Uterus (tissue), 3 donors: ENCODE measurements at regions not wholly inside any gene's neighbourhood (a gene's known extent, or its start where the extent isn't known, plus 50 kb on each side); places are given as distances from the start of the nearest gene placed in this dataset.

Experiments
- DNase-seq, 2 donors: peaks; one replicate each; pipeline ENCODE4 v3.0.0-alpha.2; 2019 to 2020
- H3K27ac ChIP-seq, 2 donors: fragments of 200-600 bp; sonication (generic); 1 replicate in 1 of 2; 2 replicates in 1 of 2; pipeline ENCODE4 v1.5.1; 2016 to 2018
- H3K27me3 ChIP-seq, 2 donors: fragments of 200-600 bp; sonication (generic); one replicate each; pipeline ENCODE4 v1.5.1; 2018 to 2019; ENCODE audit warnings: control low read depth in 1 of 2
- H3K36me3 ChIP-seq, 2 donors: fragments of 200-600 bp; sonication (generic); one replicate each; pipeline ENCODE4 v1.5.1; 2019; ENCODE audit warnings: control low read depth in 1 of 2
- H3K4me1 ChIP-seq, 2 donors: fragments of 200-600 bp; sonication (generic); one replicate each; pipeline ENCODE4 v1.5.1; 2018 to 2019; ENCODE audit warnings: control low read depth in 1 of 2
- H3K4me3 ChIP-seq, 2 donors: fragments of 200-600 bp; sonication (generic); 1 replicate in 1 of 2; 2 replicates in 1 of 2; pipeline ENCODE4 v1.5.1; 2018 to 2019; ENCODE audit warnings: mild to moderate bottlenecking in 1 of 2
- H3K9me3 ChIP-seq, 2 donors: fragments of 200-600 bp; sonication (generic); one replicate each; pipeline ENCODE4 v1.5.1; 2019; ENCODE audit warnings: control low read depth in 1 of 2
- CTCF ChIP-seq, 4 experiments: fragments of 200-600 bp in 2 of 4; fragments of 450-650 bp in 2 of 4; sonication (generic) in 2 of 4; IDR thresholded peaks; one replicate each; pipeline ENCODE4 v1.5.1; 2016 to 2019; ENCODE audit warnings: antibody characterized with exemption in 4 of 4, mild to moderate bottlenecking in 2 of 4, moderate library complexity in 1 of 4
- POLR2A ChIP-seq, 2 donors: fragments of 450-650 bp; IDR thresholded peaks; one replicate each; pipeline ENCODE4 v1.6.1; 2016; ENCODE audit warnings: antibody characterized with exemption in 2 of 2, mild to moderate bottlenecking in 1 of 2, moderate library complexity in 1 of 2
- intact Hi-C: fragments of 100-400 bp; cut with DNase I; formaldehyde crosslinking; loops from one replicate; pipeline ENCODE4 v1.15.1; 2023; ENCODE audit warnings: low total_unique reads
- donor health status: DM: yes; HTN: yes; CAD: no.

GRCh38 chr10:3964516-3964915, 179.5 kb upstream of the KLF6 start:
- intact Hi-C loops = no loop called here
- DNase-seq = no peak
- Histone ChIP-seq H3K9me3 (no peaks in the 10 kb centered on the region), H3K4me3 (no peak overlapping the region), H3K4me1 (peaks cover 0 to 5% of the 10 kb centered on the region in 2 donors), H3K27me3 (no peaks in the 10 kb centered on the region), H3K36me3 (no peaks in the 10 kb centered on the region), H3K27ac (no peak overlapping the region)
- TF ChIP-seq CTCF (IDR thresholded peaks at IDR 0.05) = no peak
- no peak for TF ChIP-seq POLR2A (IDR thresholded peaks at IDR 0.05)

DNA sequence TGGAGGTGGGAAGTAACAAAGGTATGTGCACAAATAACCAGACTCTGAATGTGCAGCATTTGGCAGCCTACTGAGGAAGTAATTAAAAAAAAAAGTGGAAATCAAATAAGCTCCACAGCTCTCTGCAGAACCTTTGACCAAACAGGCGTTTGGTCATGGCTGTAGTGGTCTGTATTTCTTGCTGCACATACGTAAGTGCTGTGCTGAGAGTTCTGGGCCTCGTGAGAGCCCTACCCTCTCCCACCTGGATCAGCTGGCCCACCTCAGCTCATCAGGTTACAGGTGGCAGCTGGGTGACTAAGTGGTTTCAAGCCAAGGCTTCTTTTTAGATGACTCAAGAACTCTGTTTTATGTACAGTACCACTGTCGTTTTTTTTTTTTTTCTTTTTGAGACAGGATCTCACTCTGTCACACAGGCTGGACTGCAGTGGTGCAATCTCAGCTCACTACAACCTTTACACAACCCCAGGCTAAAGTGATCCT, 178.2 kb upstream of the KLF6 start:
- Histone ChIP-seq H3K27me3 (no peaks in the 10 kb centered on the region), H3K4me3 (no peak overlapping the region), H3K36me3 (no peaks in the 10 kb centered on the region), H3K27ac (no peak overlapping the region), H3K9me3 (no peaks in the 10 kb centered on the region), H3K4me1 (peaks cover 0 to 4% of the 10 kb centered on the region in 2 donors)
- intact Hi-C loops = no loop called here
- DNase-seq = no peak
- TF ChIP-seq POLR2A (IDR thresholded peaks at IDR 0.05) (no peak), CTCF (IDR thresholded peaks at IDR 0.05) (no peak)

GRCh38 chr10:3961082-3961481, 176.1 kb upstream of the KLF6 start:
- H3K4me3 ChIP-seq = no peak overlapping the region
- DNase-seq = no peak
- H3K27me3 ChIP-seq = no peaks in the 10 kb centered on the region
- H3K36me3 ChIP-seq = no peaks in the 10 kb centered on the region
- H3K9me3 ChIP-seq = no peaks in the 10 kb centered on the region
- H3K4me1 ChIP-seq = no peaks in the 10 kb centered on the region
- H3K27ac ChIP-seq = no peak overlapping the region
- intact Hi-C loops = no loop called here
- TF ChIP-seq POLR2A (IDR thresholded peaks at IDR 0.05) (no peak), CTCF (IDR thresholded peaks at IDR 0.05) (no peak)

- Histone ChIP-seq H3K9me3 (no peaks in the 10 kb centered on the region), H3K36me3 (no peaks in the 10 kb centered on the region), H3K4me1 (no peaks in the 10 kb centered on the region), H3K27ac (no peak overlapping the region), H3K4me3 (no peak overlapping the region), H3K27me3 (no peaks in the 10 kb centered on the region)
- intact Hi-C loops = no loop called here
- no peak for DNase-seq
- TF ChIP-seq CTCF (IDR thresholded peaks at IDR 0.05) (no peak), POLR2A (IDR thresholded peaks at IDR 0.05) (no peak)
These were observed 175.5 kb upstream of the KLF6 start for GRCh38 chr10:3960496-3960895.

GRCh38 chr10:3959370-3960325, 174.6 kb upstream of the KLF6 start:
- DNase-seq = no peak
- intact Hi-C loops = no loop called here
- no peaks in the 10 kb centered on the region for H3K4me1 ChIP-seq
- H3K36me3 ChIP-seq = no peaks in the 10 kb centered on the region
- H3K4me3 ChIP-seq = no peak overlapping the region
- TF ChIP-seq POLR2A (IDR thresholded peaks at IDR 0.05) (no peak), CTCF (IDR thresholded peaks at IDR 0.05) (no peak)
- H3K27me3 ChIP-seq = no peaks in the 10 kb centered on the region
- H3K9me3 ChIP-seq = no peaks in the 10 kb centered on the region
- no peak overlapping the region for H3K27ac ChIP-seq
